GM21619 (cell line): ENCODE measurements at regions not wholly inside any gene's neighbourhood (a gene's known extent, or its start where the extent isn't known, plus 50 kb on each side); places are given as distances from the start of the nearest gene placed in this dataset.

Source experiments
- ATAC-seq: cut with Tn5 transposase; IDR thresholded peaks from one replicate; pipeline ENCODE4 v1.9.1; 2021; ENCODE audit not compliant: unreplicated experiment

DNA sequence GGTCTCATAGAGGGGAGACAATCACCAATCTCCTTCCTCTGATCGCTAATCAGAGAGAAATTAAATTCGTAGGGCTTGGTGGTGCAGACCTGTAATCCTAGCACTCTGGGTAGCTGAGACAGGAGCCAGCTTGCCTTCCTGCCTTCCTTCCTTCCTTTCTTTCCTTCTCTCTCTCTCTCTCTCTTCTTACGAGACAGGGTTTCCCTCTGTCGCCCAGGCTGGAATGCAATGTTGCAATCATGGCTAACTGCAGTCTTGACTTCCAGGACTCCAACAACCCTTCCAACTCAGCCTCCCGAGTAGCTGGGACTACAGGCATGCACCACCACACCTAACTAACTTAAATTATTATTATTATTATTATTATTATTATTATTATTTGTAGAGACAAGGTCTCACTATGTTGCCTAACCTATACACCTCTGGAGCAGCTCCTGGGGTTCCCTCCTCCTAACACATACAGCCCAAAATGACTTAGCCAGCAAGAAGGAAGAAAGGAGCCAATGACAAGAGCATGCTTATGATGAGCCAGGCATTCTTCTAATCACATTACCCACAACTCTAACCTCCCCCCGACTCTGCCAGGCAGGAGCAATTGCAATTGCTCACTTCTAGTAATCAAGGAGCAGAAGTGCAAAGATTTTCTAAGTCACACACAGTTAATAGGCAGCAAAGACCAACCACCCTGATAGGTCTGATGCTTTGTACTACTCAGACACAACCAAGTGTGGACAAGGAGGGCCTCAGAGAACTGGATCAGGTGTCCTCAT, 105.4 kb upstream of the F3 start:
- no peak for ATAC-seq

GRCh38 chr1:94646141-94646643, 104.6 kb upstream of the F3 start:
- no peak for ATAC-seq

DNA sequence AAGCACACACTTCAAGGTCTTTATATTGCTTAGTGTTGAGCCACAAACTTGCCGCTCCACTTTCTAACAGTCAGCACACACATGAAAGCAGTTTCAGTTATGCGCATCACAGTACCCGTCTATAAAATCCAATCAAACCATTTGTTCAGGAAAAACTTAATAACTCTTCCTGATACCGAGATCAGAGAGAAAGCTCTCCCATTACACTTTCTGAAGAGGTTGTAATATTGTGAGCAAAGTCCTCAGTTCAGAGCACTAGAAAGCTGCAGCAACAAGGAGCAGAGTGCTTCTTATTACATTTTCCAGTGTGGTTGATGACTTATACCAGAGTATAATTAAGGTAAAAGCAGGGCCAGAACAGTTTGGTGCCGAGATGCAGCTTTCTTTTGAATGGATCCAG, 102.8 kb upstream of the F3 start:
- ATAC-seq, result no peak

DNA sequence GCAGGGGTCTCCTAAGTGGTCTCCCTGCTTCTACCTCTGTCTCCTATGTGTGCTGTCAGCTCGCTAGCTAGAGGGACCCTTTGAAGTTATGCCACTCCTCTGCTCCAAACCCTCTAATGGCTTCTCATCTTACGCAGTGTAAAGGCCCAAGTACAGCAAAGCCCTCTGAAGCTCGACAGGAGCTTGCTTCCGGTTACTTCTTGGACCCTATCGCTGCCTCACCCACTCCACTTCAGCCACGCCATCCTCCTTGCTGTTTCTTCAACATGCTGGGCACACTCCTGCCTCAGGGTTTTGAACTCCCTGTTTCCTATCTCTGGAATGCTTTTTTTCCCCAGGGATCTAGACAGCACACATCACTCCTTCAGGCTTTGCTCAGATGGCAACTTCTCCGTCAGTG, 102.3 kb upstream of the F3 start:
- ATAC-seq, result no peak

- ATAC-seq, result no peak
Measured at GRCh38 chr1:94642617-94643321, 101.2 kb upstream of the F3 start.

- no peak for ATAC-seq
Measured at GRCh38 chr1:94641990-94642389, 100.4 kb upstream of the F3 start.

- ATAC-seq, result no peak
Measured at GRCh38 chr1:94640125-94640524, 98.6 kb upstream of the F3 start.

GRCh38 chr1:94637121-94637520, 95.6 kb upstream of the F3 start:
- no peak for ATAC-seq

DNA sequence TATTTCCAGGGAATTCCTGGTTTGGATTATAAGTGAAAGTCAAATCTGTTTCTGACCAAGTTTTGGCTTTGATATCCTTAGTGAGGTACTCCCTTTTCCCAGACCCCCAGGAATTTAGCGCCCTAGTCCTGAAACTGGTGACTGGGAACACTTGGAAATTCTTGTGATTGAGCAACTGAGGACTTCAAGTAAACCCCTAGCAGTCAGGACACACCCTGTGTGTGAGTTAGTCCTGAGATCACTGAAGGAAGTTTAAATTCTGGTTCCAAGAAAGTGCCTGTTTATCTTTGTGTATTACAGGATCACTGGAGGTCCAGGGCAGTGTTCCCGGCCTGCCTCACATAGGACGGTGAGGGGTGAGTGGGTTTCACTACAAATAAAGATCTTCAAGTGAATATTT, 95.1 kb upstream of the F3 start:
- no peak for ATAC-seq

- ATAC-seq, result no peak
Measured at GRCh38 chr1:94636100-94636499, 94.5 kb upstream of the F3 start.

DNA sequence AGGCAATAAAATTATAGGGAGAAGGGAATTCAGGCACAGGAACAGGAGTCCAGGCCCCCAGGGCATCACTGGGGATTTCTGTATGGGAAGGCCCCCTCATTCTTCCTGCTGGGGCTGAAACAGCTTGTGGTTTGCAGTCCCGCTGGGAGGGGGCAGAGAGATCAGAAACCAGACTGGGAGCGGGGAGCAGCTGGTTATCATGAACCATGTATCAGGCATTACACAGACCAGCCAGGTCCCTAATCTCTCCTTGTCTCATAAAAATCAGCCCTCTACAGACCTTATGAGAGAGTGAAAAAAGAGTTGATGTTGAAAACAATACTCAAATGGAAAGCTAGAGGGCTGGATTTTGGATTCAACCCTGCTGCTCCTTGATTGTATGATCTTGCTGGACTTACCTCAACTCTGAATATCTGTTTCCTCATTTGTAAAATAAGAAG, 93.4 kb upstream of the F3 start:
- ATAC-seq, result no peak

DNA sequence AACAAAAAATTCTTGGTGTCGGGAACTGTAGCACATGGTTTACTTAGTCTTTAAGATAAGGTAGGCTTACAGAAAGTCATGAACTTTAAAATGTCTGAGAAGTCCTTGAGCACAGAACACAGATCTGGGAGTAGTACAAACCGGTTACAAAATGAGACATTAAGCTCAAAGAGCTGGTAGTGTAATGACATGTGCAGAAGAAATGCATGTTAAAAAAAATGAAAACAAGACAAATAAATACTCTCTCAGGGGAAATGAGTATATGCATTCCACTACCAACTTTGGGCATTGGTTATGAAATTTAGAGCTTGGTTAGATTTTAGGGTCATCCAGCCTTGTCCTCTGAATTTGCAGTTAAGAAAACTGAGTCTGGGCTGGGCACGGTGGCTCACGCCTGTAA, 91.5 kb upstream of the F3 start:
- no peak for ATAC-seq

DNA sequence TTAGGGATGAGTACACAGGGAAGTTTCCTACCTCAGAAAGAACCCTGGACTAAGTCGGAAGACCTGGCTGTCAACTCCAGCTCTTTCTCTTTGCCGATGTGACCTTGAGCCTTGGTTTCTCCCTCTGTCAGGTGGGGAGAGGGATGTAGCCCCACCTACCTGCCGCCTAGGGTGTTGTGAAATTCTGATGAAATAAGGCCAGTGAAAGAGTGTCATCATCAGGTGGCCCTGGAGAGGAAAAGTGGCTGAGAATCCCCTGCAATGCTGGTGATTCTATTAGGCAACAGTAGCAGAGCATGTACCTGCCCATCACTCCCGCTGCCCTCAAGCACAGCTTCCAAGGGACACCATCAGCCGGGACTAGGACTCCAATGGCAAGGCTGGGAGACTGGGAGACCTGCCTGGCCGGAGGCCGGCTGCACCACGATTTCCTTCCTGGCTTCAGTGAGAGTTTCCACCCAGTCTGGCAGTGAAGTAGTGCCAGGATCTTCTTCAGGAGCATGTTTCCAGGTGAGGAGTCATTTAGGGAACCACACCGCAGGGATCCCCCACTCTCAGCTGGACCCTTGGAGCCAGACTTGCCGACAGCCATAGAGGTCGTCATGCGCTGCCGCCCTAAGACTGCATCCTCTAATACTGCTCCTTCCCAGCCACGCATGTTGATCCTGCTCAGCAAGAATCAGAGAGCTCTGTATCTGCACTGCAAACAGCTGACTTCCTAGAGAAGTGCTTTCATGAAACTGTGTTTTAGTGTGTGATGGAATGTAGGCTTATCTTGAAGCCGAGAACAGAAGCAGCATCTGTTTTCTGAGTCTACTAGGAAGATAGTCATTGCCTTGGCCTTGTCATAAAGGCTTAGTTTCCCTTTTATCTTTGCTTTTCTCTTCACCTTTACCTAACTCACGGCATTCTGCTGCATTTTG, 88.0 kb upstream of the F3 start:
- ATAC-seq, result no peak

GRCh38 chr1:94628499-94628843, 86.9 kb upstream of the F3 start:
- no peak for ATAC-seq

- no peak for ATAC-seq
Measured at GRCh38 chr1:94627771-94628498, 86.4 kb upstream of the F3 start.

GRCh38 chr1:94624203-94624602, 82.6 kb upstream of the F3 start:
- no peak for ATAC-seq

DNA sequence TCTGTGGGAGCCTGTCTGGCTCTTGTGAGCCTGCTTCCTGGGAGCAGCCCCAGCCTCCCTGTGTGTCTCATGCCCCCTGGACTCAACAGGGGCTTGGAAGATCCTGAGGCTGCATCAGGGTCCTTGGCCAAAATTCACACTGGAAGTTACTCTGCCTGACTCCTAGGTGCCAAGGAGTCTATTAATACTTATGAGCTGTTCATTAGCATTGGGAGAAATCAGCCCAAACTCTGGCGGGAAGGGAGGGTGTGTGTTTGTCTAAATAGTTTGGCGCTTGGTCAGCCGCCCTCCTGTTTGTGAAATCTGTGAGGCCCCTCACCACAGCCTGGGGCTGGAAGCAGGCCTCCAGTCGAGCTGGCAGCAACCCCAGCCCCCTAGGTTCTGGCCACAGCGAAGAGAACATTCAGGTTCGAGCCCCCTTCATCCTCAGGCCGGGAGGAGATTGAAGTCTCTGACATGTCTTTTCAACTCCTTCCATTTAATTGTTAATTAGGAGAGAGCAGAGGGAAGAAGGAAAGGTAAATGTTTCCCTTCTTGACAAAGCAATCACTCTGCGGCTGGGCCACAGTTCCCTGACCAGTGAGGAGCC, 82.1 kb upstream of the F3 start:
- ATAC-seq, result no peak

- ATAC-seq, result no peak
Measured at GRCh38 chr1:94622757-94623156, 81.2 kb upstream of the F3 start.

- ATAC-seq, result no peak
Measured at GRCh38 chr1:94621802-94622201, 80.2 kb upstream of the F3 start.

DNA sequence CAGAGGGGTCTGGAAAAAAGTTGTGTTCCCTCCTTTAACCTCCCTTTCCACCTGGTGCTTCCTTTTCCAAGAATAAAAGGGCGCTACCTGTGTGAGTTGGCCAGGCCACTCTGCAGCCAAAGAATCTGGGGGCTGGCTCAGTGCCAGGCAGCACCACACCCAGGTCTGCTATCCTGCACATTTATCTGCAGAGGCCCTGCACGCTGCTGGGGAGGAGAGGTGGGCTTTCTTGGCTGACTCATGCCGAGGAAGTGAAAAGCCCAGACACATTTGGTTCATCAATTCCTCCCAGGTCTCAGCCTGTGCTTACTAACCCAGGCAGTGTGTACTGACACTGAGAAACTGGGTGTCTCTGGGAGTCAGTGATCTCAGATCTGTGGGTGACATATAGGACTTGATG, 79.8 kb upstream of the F3 start:
- ATAC-seq, result no peak
